NCI-H2029 (cell line): ENCODE measurements at regions not wholly inside any gene's neighbourhood (a gene's known extent, or its start where the extent isn't known, plus 50 kb on each side); places are given as distances from the start of the nearest gene placed in this dataset.

Source experiments
- DNase-seq: peaks from one replicate; lab custom pipeline; 2025; lab: John Stamatoyannopoulos, UW

DNA sequence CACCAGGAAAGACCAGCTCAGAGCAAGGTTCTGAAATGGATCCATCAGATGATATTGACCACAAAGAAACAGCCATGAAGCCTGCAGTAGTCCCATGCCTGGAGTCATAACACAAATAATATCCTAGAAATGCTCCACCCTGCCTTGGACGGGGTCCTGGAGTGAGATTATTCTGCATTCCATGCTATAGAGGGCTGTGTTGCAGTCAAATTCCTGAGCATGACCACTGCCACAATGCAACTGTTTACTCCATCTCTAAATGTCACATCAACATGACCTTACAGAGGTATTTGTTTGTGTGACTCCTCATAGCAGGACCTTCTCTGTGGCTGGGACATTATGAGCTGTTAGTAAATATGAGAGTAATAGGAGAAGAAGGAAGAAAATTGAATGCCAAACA, 257.5 kb upstream of the TCF21 start:
- DNase-seq = no peak

DNA sequence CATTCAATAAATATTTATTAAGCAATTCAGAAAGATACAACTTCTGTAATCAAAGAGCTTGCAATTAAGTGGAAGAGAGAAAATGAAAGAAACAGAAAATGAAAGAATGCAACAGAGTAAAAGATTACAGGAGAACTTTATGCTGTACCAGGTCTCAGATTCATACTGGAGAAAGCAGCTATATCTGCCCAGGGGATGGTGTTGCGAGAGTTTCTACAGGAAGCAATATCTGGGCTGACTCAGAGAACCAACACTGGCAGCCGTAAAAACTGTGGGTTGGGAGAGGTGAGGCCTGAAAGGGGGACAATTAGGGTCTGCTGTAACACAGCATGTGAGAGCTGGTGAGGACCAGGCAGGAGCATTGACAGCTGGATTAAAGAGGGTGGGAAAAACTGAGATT, 256.7 kb upstream of the TCF21 start:
- no peak for DNase-seq

DNA sequence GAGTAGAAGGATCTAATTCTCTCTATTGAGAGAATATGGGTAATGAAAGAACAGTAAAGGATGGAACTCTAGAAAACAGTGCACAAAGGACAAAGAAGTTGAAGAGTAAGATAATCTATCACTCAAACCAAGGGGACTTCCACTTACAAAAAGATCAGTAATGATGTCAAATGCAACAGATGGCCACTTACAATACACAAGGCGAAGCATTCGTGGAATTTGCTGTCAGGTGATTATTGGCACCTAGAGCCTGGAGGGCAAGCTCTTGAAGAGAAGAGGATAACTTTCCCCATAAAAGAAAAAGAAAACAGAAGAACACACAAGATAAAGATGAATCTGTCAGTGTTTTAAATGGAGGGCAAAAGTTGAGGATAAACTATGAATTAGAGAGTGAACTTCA, 256.0 kb upstream of the TCF21 start:
- no peak for DNase-seq

- no peak for DNase-seq
Observed at GRCh38 chr6:133634474-133634873, 254.4 kb upstream of the TCF21 start.

DNA sequence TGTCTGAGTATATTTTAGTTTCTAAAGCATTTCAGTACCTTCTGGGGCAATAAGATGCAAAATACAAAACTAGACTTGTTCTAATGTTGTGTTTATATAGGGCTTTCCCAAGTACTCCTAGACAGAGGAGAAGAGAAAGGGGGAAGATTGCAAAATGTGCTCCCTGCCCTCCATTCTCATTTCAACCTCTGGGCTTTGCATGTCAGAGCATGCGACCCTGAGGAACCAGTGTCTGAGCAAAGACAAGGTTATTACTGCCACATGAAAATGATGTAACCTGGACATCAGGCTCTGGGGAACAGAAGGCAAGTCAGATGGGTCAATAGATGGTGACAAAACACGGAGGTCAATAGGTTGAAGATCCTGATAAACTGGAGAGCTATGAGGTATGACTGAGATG, 253.5 kb upstream of the TCF21 start:
- no peak for DNase-seq

- DNase-seq = no peak
Observed at GRCh38 chr6:133637436-133637835, 251.5 kb upstream of the TCF21 start.

DNA sequence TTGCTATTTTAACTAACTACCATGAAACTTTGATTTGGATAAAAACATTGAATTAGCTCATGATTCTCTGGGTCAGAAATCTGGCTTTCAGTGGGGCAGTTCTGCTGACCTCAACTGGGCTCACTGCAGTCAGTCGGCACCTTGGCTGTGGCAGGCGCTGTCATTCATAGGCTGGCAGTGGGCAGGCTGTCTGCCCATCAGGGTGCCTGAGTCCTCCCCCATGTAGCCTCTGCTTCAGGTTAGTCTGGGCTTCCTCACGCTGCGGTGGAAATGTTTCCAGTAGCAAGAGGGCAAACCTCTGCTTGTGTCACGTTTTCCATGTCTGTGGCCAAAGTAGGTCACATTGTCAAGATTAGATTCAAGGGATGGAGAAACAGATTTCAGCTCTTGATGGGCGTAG, 251.0 kb upstream of the TCF21 start:
- DNase-seq = no peak

GRCh38 chr6:133641104-133641503, 247.8 kb upstream of the TCF21 start:
- DNase-seq = no peak

DNA sequence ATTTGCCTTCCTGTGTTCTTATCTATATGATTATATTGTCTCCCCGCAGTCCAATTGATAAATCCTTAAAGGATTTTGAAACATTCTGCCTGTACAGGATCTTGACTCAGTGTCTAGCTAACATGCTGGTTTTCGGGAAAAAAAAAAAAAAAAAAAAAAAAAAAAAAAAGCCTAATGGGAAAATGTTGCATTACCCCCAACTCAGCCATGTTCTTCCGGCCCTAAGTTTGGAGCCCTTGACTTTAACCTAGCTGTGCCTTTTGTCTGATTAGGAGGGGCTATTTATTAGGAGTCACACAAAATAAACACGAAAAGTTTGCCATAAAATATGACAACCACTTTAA, 244.4 kb upstream of the TCF21 start:
- DNase-seq = no peak

GRCh38 chr6:133644892-133645619, 243.9 kb upstream of the TCF21 start:
- no peak for DNase-seq

DNA sequence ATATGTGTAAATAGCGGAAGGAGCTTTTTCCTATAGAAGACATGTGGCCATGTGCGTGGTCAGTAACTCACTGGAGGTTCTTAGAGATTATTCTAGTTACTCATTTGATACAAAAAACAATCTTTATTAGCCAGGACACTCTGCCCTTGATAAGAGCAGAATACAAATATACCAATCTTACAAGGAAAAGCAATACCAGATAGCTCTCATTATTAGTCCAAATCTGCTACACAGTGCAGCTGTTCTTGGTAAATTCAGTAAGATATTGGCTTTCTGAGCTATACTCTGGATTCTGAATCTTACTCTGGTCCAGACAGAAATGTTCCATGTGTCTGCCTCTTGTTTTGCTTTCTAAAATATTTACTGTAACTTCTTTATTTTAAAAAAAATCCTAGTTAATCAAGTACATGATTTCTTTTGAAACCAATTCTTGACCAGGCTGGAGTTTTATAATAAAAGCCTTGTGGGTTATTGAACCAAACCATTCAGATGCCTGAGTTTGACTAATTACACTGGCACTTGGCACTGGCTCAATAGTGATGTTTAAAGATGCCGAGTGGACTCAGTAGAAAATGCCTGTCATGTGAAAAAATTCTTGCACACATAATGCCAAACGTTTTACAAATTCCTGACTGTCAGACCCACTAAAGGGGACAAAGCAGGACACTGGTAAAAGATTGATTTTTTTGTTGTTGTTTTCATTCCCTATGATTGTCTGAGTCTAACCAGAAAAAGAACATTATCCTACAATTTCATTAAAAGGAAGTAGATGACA, 242.8 kb upstream of the TCF21 start:
- DNase-seq = no peak

GRCh38 chr6:133648581-133648980, 240.3 kb upstream of the TCF21 start:
- no peak for DNase-seq

DNA sequence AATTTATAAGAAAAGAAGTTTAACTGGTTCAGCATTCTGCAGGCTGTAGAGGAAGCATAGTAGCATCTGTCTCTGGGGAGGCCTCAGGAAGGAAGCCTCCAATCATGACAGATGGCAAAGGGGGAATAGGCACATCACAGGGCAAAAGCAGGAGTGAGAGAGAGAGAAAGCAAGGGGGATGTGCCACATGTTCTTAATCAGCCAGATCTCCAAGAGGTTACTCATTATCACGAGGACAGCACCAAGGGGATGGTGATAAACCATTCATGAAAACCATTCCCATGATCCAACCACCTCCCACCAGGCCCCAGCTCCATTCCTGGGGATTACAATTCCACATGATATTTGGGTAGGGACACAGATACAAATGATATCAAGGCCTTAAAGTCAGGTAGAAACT, 217.5 kb upstream of the TCF21 start:
- no peak for DNase-seq

DNA sequence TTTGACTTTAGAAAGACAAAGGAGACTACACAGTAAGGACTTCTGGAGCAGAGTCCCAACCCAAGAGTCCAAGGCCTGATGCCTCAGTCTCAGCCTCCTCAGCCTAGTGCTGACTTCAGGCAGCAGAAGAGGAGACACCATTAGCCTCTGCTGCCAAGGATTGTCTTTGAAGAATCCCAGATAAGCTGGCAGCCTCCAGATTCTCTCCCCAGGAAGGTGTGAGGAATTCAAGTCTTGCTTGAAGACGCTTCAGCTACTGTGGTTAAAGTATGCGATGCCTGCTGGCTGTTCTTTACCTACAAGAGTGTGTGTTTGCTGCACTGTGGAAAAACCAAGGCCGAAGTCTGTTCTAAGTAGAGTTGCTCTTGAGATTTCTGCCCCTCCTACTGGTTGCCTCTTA, 215.9 kb upstream of the TCF21 start:
- no peak for DNase-seq

- DNase-seq = no peak
Observed at GRCh38 chr6:133674661-133675060, 214.3 kb upstream of the TCF21 start.

DNA sequence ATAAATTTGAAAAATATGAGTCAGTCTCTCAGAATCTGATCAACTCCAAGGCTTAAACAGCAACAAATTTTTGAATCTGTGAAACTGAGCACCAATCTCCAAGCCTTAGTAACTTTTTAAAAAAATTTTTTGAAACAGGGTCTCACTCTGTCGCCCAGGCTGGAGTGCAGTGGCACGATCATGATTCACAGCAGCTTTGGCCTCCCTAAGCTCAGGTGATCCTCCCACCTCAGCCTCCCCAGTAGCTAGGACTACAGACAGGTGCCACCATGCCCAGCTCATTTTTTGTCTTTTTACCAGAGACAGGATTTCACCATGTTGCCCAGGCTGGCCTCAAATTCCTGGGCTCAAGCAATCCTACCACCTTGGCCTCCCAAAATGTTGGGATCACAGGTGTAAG, 207.9 kb upstream of the TCF21 start:
- DNase-seq = no peak

DNA sequence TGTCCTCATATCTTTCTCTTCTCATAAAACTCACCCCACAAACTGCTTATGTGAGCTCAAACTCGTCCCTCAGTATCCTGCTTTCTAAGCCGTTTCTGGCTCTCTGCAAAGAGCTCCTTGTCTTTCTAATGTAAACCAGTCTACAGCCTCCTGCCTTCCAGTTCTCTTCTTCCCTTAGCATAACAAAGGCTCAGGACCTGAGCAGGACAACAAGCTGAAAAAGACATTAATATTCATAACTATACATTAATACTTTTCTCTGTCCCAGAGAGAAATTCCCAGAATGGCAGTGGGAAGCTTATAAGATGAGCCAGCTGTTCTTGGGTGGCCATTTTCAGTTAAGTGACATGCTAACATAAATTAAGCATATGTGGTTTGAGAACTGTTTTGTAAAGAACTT, 207.0 kb upstream of the TCF21 start:
- DNase-seq = no peak

DNA sequence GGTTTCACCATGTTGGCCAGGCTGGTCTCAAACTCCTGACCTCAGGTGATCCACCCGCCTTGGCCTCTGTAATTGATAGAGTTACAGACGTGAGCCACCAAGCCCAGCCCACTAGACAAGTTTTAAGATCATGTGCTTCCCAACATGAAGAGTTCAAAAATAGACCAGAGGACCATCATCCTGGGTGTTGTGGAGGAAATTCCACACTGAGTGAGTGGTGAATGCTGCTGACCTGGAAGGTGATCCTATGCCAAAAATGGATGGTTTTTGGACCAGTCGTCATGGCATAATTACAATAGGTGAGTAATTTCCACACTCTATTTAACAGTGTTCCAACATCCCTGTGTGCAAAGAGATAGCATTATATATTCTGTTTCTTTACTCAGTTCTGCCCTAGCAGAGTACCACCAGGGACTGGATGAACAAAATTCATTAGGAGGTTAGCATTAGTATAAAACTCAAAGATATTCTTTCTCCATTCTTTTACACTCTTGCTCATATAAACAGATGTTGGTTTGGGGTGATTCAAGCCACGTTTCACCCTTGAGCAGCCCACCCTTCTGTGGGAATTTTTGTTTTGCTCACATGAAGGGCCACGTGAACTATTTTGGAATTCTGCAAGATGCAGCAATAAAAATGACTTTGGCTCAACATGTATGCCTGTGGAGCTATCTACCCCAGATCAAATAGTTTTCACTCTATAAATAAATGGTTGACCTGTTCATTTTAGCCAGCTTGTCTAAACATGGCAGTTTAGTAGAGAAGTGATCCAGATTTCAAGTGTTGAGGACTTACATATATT, 206.2 kb upstream of the TCF21 start:
- no peak for DNase-seq

GRCh38 chr6:133683308-133683580, 205.7 kb upstream of the TCF21 start:
- DNase-seq = no peak

- DNase-seq = no peak
Observed at GRCh38 chr6:133683606-133684005, 205.3 kb upstream of the TCF21 start.

DNA sequence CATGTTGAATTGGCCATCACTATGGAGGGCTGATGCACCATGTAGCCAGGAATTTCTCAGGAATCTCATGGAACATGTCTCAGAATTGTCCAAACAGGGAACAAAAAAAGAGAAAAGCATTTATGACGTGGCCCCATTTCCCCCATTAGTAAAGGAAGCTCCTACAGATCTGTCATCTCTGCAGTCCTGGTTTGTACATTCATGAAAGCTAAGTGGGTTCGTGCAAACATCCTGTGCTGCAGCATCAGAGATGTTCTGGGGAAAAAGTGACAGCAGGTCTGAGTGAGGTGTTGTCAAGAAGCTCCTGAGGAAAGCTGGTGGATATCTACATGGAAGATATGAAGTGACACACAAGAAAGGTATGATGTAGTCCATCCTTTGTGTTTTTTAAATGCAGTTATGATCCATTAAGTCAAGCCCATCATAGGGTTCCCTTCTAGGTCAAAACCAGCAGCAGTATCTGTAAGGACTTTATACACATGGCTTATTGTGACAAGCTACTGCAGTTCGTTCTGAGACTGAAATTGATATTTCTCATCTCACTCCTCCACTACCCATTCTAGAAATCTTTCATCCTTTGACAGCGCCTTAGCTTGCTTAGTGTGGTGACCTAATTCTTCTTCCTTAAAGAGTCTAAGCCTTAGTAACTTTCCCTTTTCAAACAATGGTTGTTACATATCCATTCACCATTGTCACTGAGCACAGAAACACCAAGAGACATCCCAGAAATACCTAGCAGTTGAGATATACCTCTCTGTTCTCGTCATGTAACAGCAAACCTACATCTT, 200.0 kb upstream of the TCF21 start:
- no peak for DNase-seq

DNA sequence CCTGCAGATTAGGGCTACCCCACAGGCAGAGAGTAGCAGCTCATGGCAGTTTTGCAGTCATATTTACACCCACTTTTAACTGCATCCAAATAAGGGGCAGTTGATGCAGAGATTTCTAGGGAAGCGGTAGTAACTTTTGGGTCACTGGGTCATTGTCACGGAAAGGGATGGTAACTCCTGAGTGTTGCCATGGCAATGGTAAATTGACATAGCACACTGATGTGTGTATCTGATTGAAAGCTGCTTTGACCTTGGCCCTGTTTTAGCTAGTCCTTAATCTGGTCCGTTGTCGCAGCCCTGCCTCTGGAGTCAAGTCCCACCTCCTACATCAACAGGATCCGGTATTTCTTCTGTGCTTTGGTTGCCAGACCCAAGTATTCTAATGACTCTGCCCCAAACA, 199.1 kb upstream of the TCF21 start:
- no peak for DNase-seq

GRCh38 chr6:133693565-133693964, 195.3 kb upstream of the TCF21 start:
- DNase-seq = no peak
